SJSA1 (cell line): ENCODE measurements at regions not wholly inside any gene's neighbourhood (a gene's known extent, or its start where the extent isn't known, plus 50 kb on each side); places are given as distances from the start of the nearest gene placed in this dataset.
"Not testable (repeated sequence)": the region's sequence is repeated elsewhere in the genome, so short reads cannot be mapped to it uniquely, and the experiment has no call there.

ENCODE experiments used
- DNase-seq, 2 experiments: peaks; one replicate each; pipeline ENCODE4 v3.0.0-alpha.2; 2015 to 2020; ENCODE audit warnings: low spot score in 2 of 2, low read depth in 1 of 2
- H3K27ac ChIP-seq: fragments of 250-450 bp; sonication (Bioruptor Pico); 2 replicates; pipeline ENCODE4 v1.5.1; 2020; ENCODE audit warnings: mild to moderate bottlenecking, moderate library complexity
- H3K27me3 ChIP-seq: fragments of 250-450 bp; sonication (Bioruptor Pico); replicated peaks from 2 replicates; pipeline ENCODE4 v1.5.1; 2020; ENCODE audit warnings: mild to moderate bottlenecking, moderate library complexity
- H3K36me3 ChIP-seq: fragments of 250-450 bp; sonication (Bioruptor Pico); 2 replicates; pipeline ENCODE4 v1.5.1; 2020; ENCODE audit warnings: mild to moderate bottlenecking
- H3K4me1 ChIP-seq: fragments of 250-450 bp; sonication (Bioruptor Pico); replicated peaks from 2 replicates; pipeline ENCODE4 v1.6.1; 2021; ENCODE audit warnings: mild to moderate bottlenecking
- H3K4me3 ChIP-seq: fragments of 250-450 bp; sonication (Bioruptor Pico); 2 replicates; pipeline ENCODE4 v1.5.1; 2020; ENCODE audit warnings: mild to moderate bottlenecking
- H3K9me3 ChIP-seq: fragments of 250-450 bp; sonication (Bioruptor Pico); replicated peaks from 2 replicates; pipeline ENCODE4 v1.5.1; 2020; ENCODE audit warnings: mild to moderate bottlenecking

DNA sequence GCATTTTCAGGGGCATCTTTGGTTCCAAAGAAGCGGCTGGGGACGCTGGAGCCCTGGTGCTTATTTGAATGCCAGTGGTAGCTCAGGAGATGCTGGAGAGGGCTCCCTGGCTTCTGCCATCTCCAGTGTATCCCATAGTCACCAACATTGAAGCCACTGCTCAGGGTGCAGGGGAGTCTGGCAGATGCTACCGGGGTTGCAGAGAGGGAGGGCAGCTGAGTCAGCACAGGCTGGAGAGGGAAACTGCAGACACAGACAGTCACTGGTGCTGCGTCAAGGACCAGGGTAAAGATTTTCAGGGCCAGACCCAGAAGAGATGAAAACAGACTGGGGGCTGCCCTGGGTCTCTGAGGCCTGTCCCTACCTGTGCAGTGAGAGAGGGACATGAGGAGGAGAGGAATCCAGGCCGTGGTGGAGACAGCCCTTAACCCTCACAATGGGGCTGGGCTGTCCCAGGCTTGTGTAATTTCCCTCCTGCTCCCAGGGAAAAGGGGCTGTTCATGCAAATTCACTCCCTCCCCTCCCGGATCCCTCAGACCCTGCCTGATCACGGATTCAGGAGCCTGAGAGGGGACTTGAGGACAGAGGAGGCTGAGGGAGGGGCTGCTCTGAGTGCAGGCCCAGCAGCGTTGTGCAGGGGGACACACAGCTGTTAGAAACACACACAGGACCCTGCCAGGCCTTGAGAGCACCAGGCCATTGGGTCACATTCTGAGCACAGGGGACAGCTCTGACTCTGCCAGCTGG is 126.9 kb upstream of the GRK3 start:
- H3K9me3 ChIP-seq: no peaks in the 10 kb centered on the region
- no peak overlapping the region for H3K4me3 ChIP-seq
- H3K36me3 ChIP-seq: no peaks in the 10 kb centered on the region
- no peaks in the 10 kb centered on the region; the same call in 1 of the 2 replicates for H3K27me3 ChIP-seq
- DNase-seq: no peak
- no peak overlapping the region for H3K27ac ChIP-seq
- no peaks in the 10 kb centered on the region for H3K4me1 ChIP-seq

GRCh38 chr22:25447067-25447685 is 117.3 kb upstream of the GRK3 start:
- peaks cover 9% of the 10 kb centered on the region; the same call in 1 of the 2 replicates for H3K4me1 ChIP-seq
- no peaks in the 10 kb centered on the region for H3K27me3 ChIP-seq
- H3K36me3 ChIP-seq: peaks cover 13% of the 10 kb centered on the region
- DNase-seq: no peak
- no peaks in the 10 kb centered on the region for H3K9me3 ChIP-seq
- H3K27ac ChIP-seq: no peak overlapping the region
- H3K4me3 ChIP-seq: no peak overlapping the region

DNA sequence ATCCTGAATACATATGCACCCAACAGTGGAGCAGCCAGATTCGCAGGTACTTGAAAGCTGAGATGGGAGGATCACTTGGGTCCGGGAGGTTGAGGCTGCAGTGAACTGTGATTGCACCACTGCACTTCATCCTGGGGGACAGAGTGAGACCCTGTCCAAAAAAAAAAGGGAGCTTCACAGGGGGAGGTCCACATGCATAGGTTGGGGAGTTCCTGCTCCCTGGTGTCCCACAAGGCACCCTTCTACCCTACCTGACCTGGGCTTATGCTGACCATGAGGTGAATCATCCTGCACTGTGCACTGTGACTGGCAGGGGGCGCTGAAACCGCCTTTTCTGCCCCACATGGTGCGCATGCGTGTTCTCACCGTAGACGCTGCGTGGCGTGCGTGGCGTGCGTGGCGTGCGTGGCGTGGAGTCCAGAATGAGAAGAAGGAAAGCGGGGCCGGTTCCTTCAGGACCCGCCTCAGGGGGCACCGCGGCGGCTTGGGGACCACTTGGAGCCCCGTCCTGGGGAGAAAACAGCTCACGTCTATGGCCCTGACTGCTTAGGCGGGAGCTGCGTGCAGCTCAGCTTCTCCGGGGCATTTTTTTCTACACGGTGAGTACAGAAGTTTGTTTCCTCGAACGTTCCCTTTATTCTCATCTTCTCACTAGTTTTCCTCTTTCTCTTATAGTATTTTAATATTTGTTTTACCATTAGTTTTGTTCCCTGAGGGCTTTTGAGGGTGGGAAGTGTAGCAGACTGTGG is 116.6 kb upstream of the GRK3 start:
- Histone ChIP-seq H3K36me3 (peaks cover 19% of the 10 kb centered on the region), H3K4me1 (peaks cover 13% of the 10 kb centered on the region; the same call in 1 of the 2 replicates), H3K4me3 (peak overlapping the region; percentile 59), H3K9me3 (no peaks in the 10 kb centered on the region), H3K27ac (peak overlapping the region; percentile 13), H3K27me3 (no peaks in the 10 kb centered on the region)
- DNase-seq: peak; percentile 89 to 92

DNA sequence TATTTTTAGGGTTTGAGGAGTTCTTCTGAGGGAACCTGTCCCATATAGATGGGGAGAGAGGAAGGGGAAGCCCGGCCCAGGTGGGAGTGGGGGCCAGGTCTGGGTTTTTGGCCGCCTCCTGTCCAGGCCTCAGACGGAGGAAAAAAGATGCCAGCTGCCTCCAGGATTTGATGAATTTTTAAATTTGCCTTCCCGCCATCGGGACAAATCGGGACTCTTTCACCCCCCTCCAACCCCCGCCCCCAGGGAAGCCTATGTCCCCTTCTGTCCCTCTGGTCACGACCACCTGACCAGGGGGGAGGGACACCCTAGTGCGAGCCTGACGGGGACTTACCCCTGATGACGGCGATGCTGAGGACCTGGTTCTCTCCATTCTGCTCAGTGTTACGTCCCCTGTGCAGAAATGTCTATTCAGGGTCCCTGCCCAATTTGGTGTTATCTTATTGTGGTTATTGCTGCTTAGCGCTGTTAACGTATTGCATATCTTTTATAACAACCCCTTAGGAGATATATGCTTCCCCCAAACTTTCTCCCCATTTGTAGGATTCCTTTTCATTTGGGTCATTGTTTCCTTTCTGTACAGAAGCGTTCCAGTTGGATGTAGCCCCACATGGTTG is 115.9 kb upstream of the GRK3 start:
- H3K4me3 ChIP-seq: peak overlapping the region; percentile 59
- H3K4me1 ChIP-seq: peaks cover 13% of the 10 kb centered on the region; the same call in 1 of the 2 replicates
- H3K36me3 ChIP-seq: peaks cover 25% of the 10 kb centered on the region
- DNase-seq: peak in 1 of 2 experiments; percentile 38
- H3K27me3 ChIP-seq: no peaks in the 10 kb centered on the region
- H3K27ac ChIP-seq: peak overlapping the region; percentile 13
- no peaks in the 10 kb centered on the region for H3K9me3 ChIP-seq

DNA sequence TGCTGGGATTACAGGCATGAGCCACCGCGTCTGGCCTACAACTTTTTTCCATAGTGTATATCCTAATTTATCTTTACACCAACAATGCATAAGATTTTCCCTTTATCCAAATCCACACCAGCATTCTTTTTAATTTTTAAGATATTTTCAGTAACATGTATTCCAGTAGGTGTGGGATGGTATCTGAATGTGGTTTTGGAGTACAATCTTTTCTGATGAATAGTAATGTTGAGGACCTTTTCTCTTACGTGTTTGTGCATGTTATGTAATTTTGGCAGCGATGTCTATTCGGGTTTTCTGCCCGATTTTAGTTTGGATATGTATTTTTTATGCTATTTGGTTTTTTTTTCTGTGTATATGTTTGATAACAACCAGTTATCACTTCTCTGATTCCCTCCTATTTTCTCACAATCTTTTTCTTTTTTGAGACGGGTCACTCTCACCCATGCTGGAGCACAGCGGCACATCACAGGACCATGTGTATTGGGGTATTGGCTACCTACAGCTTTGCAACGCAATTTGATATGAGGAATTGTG is 114.6 kb upstream of the GRK3 start:
- Histone ChIP-seq H3K27me3 (no peaks in the 10 kb centered on the region), H3K27ac (no peak overlapping the region), H3K9me3 (no peaks in the 10 kb centered on the region), H3K4me3 (no peak overlapping the region), H3K36me3 (peaks cover 38% of the 10 kb centered on the region), H3K4me1 (peaks cover 13% of the 10 kb centered on the region; the same call in 1 of the 2 replicates)
- DNase-seq: no peak

DNA sequence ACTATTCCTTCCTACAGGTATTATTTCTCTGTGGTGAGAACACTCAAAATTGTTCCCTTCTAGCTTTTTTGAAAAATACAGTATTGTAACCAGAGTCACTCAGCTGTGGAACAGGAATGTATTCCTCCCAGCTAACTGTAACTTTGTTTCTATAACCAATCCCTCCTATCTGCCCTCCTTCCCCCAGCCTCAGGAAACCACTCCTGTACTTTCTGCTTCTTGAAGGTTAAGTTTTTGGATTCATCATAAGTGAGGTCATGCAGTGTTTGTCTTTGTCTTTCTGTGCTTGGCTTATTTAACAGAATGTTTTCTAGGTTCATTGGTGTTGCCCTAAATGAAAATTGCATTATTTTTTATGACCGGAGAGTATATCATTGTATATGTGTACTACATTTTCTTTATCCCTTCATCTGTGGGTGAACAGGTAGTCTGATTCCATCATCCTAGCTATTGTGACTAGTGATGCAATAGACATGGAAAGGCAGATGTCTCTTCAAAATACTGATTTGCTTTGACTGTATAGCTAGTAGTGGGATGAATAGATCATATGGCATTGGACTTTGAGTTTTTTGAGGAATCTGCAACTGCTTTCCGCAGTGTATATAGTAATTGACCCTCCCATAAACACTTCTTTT is 112.9 kb upstream of the GRK3 start:
- H3K27ac ChIP-seq: no peak overlapping the region
- peaks cover 13% of the 10 kb centered on the region; the same call in 1 of the 2 replicates for H3K4me1 ChIP-seq
- no peaks in the 10 kb centered on the region for H3K27me3 ChIP-seq
- H3K9me3 ChIP-seq: no peaks in the 10 kb centered on the region
- no peak for DNase-seq
- peaks cover 45% of the 10 kb centered on the region for H3K36me3 ChIP-seq
- H3K4me3 ChIP-seq: no peak overlapping the region

DNA sequence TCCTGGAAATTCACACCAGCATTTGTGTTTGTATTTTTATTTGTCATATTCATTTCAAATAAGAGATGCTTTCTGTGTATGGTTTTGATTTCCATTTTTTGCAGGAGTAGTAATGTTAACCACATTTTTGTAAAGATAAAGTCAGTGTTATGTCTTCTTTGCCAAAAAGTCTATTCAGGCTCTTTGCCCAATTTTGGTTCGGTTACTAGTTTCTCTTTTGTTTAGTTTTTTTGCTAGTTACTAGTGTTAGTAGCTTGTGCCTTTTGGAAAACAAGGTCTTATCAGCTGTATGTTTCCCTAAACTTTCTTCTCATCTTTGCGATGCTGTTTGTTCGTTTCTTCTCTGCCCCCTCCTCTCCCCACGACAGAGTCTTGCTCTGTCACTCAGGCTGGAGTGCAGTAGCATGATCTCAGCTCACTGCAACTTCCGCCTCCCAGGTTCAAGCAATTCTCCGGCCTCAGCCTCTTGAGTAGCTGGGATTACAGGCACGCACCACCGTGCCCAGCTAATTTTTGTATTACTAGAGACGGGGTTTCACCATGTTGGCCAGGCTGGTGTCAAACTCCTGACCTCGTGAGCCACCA is 112.3 kb upstream of the GRK3 start:
- Histone ChIP-seq H3K4me3 (no peak overlapping the region), H3K27ac (no peak overlapping the region), H3K27me3 (no peaks in the 10 kb centered on the region), H3K9me3 (no peaks in the 10 kb centered on the region), H3K4me1 (peaks cover 13% of the 10 kb centered on the region; the same call in 1 of the 2 replicates), H3K36me3 (peaks cover 48% of the 10 kb centered on the region)
- DNase-seq: no peak

GRCh38 chr22:25453058-25453457 is 111.4 kb upstream of the GRK3 start:
- peaks cover 13% of the 10 kb centered on the region; the same call in 1 of the 2 replicates for H3K4me1 ChIP-seq
- H3K9me3 ChIP-seq: no peaks in the 10 kb centered on the region
- no peak for DNase-seq
- H3K27ac ChIP-seq: no peak overlapping the region
- H3K36me3 ChIP-seq: peaks cover 48% of the 10 kb centered on the region
- H3K4me3 ChIP-seq: no peak overlapping the region
- H3K27me3 ChIP-seq: no peaks in the 10 kb centered on the region

DNA sequence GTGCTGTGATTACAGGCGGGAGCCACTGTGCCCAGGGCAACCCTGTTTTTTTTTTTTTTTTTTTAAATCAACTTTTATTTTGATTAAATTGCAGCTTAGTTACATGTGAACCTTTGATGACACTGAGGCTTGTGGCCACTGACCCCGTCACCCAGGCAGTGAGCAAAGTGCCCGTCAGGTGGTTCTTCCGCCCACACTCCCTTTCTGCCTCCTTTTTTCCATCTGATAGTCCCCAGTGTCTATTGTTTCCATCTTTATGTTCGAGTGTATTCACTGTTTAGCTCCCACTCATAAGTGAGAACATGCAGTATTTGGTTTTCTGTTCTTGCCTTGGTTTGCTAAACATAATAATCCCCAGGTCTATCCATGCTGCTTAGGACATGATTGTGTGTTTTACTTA is 110.9 kb upstream of the GRK3 start:
- no peak for DNase-seq
- peaks cover 13% of the 10 kb centered on the region; the same call in 1 of the 2 replicates for H3K4me1 ChIP-seq
- peaks cover 48% of the 10 kb centered on the region for H3K36me3 ChIP-seq
- no peaks in the 10 kb centered on the region for H3K9me3 ChIP-seq
- H3K27ac ChIP-seq: no peak overlapping the region
- no peaks in the 10 kb centered on the region for H3K27me3 ChIP-seq
- no peak overlapping the region for H3K4me3 ChIP-seq

DNA sequence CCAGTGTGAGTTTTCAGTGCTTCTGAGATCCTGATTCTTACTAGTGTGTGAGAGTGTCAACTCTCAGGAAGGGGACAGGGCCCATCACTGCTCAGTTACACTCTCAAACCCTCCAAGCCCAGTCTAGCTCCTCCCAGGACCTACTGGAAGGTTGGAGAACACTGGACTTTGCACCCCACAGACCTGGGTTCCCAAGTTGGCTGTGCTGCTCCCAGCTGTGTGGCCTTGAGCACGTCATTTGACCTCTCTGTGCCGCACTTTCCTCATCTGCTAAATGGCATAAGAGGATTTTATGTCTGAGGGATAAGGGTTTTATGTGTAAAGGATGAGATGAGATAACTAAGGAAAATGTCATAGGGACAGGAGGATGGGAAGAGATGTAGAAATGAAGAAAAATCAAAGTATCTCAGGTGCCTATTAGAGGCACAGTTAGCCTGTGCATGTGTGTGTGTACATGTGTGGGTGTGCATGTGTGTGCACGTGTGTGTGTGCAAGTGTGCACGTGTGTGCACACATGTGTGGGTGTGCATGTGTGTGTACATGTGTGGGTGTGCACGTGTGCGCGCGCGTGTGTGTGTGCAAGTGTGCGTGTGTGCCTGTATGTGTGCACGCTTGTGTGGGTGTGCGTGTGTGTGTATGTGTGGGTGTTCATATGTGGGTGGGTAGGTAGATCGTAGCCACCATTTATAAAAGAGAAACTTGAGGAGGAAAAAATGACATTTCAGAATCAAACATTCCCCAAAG is 108.0 kb upstream of the GRK3 start:
- H3K4me1 ChIP-seq, H3K27ac ChIP-seq, H3K4me3 ChIP-seq, DNase-seq, H3K27me3 ChIP-seq, H3K9me3 ChIP-seq: not testable (repeated sequence)
- H3K36me3 ChIP-seq: peaks cover 62% of the 10 kb centered on the region

DNA sequence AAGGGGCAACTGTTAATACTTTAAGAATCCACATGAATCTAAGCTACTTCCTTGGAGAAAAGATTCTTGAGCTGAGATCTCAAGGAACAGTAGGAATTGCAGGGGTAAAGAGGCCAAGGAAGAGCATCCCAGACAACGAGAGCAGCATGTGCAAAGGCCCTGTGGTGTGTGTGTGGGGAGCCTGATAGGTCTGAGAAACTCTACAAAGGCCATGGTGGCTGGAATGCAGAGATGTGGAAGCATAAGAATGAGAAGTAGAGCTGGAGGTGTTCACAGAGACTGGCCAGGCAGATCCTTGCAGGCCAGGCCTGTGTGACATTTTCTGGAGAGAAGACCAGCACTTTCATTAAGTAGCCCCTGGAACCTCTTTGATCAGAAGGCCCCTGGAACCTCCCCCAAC is 105.8 kb upstream of the GRK3 start:
- H3K4me3 ChIP-seq, H3K27me3 ChIP-seq, H3K27ac ChIP-seq, H3K4me1 ChIP-seq, H3K9me3 ChIP-seq, DNase-seq: not testable (repeated sequence)
- H3K36me3 ChIP-seq: peaks cover 55% of the 10 kb centered on the region

DNA sequence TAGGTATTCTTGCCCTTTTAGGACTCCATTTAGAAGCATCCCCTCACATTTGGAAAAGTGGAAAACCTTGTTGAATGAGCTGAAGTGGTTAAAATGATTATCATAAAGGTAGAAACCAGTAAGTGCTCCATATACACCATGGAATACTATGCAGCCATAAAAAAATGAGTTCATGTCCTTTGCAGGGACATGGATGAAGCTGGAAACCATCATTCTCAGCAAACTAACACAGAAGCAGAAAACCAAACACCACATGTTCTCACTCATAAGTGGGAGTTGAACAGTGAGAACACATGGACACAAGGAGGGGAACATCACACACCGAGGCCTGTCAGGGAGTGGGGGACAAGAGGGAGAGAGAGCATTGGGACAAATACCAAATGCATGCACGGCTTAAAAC is 103.8 kb upstream of the GRK3 start:
- not testable (repeated sequence) for H3K27ac ChIP-seq, H3K27me3 ChIP-seq, H3K9me3 ChIP-seq, H3K4me1 ChIP-seq, H3K4me3 ChIP-seq, DNase-seq
- H3K36me3 ChIP-seq: peaks cover 38% of the 10 kb centered on the region
